DND-41 (cell line): ENCODE measurements at regions not wholly inside any gene's neighbourhood (a gene's known extent, or its start where the extent isn't known, plus 50 kb on each side); places are given as distances from the start of the nearest gene placed in this dataset.

ENCODE experiments used
- ATAC-seq: fragments of 200-7000 bp; cut with Tn5 transposase; 3 replicates; pipeline ENCODE4 v1.9.1; 2021; ENCODE audit warnings: low read depth; ENCODE audit not compliant: insufficient read depth
- DNase-seq: peaks from one replicate; pipeline ENCODE4 v3.0.0-alpha.2; 2020
- H2AFZ ChIP-seq: 2 replicates; pipeline ENCODE4 v1.6.0; 2012; ENCODE audit warnings: low read depth, low read length
- H3K27ac ChIP-seq: 2 replicates; pipeline ENCODE4 v1.5.1; 2012; ENCODE audit warnings: low read length, inconsistent platforms
- H3K27me3 ChIP-seq: fragments of 200-600 bp; sonication (generic); 2 replicates; pipeline ENCODE4 v1.6.0; 2012; ENCODE audit warnings: low read length, mild to moderate bottlenecking, inconsistent platforms; ENCODE audit not compliant: insufficient read depth, poor library complexity
- H3K36me3 ChIP-seq: 2 replicates; pipeline ENCODE4 v1.5.1; 2012; ENCODE audit warnings: low read length, inconsistent platforms; ENCODE audit not compliant: insufficient read depth
- H3K4me1 ChIP-seq: 2 replicates; pipeline ENCODE4 v1.5.1; 2012; ENCODE audit warnings: mild to moderate bottlenecking, low read length; ENCODE audit not compliant: insufficient read depth
- H3K4me2 ChIP-seq: 2 replicates; pipeline ENCODE4 v1.6.0; 2012; ENCODE audit warnings: mild to moderate bottlenecking, moderate library complexity, low read length, inconsistent platforms; ENCODE audit not compliant: insufficient read depth
- H3K4me3 ChIP-seq, 2 experiments: fragments of 200-600 bp in 1 of 2; shearing (Covaris generic) in 1 of 2; 2 replicates each; pipeline ENCODE4 v1.5.1; 2012 to 2016; ENCODE audit warnings: inconsistent platforms in 2 of 2, low read length in 2 of 2, mild to moderate bottlenecking in 2 of 2, low read depth in 1 of 2, moderate library complexity in 1 of 2
- H3K79me2 ChIP-seq: 2 replicates; pipeline ENCODE4 v1.6.0; 2012; ENCODE audit warnings: low read length, inconsistent platforms; ENCODE audit not compliant: insufficient read depth
- H3K9ac ChIP-seq: 2 replicates; pipeline ENCODE4 v1.6.0; 2012; ENCODE audit warnings: low read depth, mild to moderate bottlenecking, inconsistent platforms, low read length, moderate library complexity
- H3K9me3 ChIP-seq: 2 replicates; pipeline ENCODE4 v1.5.1; 2012; ENCODE audit warnings: low read length, moderate library complexity, mild to moderate bottlenecking, inconsistent platforms; ENCODE audit not compliant: insufficient read depth, severe bottlenecking
- H4K20me1 ChIP-seq: 2 replicates; pipeline ENCODE4 v1.6.0; 2012; ENCODE audit warnings: low read length; ENCODE audit not compliant: insufficient read depth
- CTCF ChIP-seq: IDR thresholded peaks from 2 replicates; pipeline ENCODE4 v1.5.1; 2012; ENCODE audit warnings: borderline replicate concordance, low read length, moderate library complexity, mild to moderate bottlenecking; ENCODE audit not compliant: poor library complexity, severe bottlenecking; ENCODE audit errors: extremely low read depth
- EZH2 ChIP-seq: IDR thresholded peaks from 3 replicates; pipeline ENCODE4 v1.6.1; 2012; ENCODE audit warnings: borderline replicate concordance, low read depth, mild to moderate bottlenecking, moderate library complexity, low read length, inconsistent platforms; ENCODE audit not compliant: severe bottlenecking

DNA sequence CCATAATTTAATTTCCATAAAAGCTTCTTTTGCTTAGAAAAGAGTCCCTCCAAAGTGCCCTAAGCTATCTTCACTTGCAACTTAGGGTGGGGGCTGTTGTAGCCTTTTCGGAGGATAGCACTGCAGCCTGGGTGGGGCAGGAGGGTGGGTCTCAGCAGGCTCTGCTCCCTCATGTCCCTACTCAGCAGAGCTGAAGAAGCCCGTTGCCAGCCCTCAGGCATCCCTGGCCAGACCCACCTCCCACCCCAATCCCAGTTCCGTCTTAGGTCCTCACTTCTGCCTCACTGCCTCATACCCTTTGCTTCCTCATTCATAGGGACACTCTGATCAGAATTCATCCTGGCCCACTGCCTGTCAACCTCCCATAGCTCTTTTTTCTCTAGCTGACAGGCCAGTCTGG lies 99.8 kb upstream of the ZMIZ1 start:
- H3K4me3 ChIP-seq: no peak overlapping the region
- no peaks in the 10 kb centered on the region for H3K36me3 ChIP-seq
- ATAC-seq (no peak), DNase-seq (no peak)
- no peak overlapping the region for H2AFZ ChIP-seq
- H3K79me2 ChIP-seq: no peaks in the 10 kb centered on the region
- H3K9ac ChIP-seq: no peak overlapping the region
- H3K27ac ChIP-seq: no peak overlapping the region
- no peak overlapping the region for H3K4me2 ChIP-seq
- peaks cover 10% of the 10 kb centered on the region for H3K4me1 ChIP-seq
- no peak for TF ChIP-seq EZH2
- no peak for TF ChIP-seq CTCF
- no peaks in the 10 kb centered on the region for H3K27me3 ChIP-seq
- H3K9me3 ChIP-seq: no peaks in the 10 kb centered on the region
- H4K20me1 ChIP-seq: no peaks in the 10 kb centered on the region

DNA sequence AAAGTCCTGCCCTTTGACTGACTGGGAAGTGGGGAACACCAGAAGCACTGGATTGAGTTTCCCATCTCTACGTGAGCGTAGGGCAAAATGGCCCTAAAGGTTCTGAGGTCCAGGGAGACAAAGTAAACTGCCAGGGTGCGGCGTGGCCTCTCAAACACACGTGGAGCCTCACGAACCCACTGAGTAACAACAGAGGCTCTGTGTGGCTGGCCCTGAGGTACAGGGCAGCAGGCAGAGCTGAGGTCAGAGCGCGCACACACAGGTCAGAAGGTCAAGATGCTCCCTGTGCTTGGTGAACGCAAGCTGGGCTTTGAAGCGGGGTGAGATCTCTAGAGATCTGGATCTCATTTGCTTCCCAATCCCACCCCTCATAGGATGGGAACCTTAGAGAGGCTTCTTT lies 99.0 kb upstream of the ZMIZ1 start:
- H3K9me3 ChIP-seq: no peaks in the 10 kb centered on the region
- no peaks in the 10 kb centered on the region for H3K36me3 ChIP-seq
- no peak overlapping the region for H2AFZ ChIP-seq
- H3K9ac ChIP-seq: no peak overlapping the region
- H3K27ac ChIP-seq: no peak overlapping the region
- no peaks in the 10 kb centered on the region for H3K79me2 ChIP-seq
- H3K4me1 ChIP-seq: peaks cover 17% of the 10 kb centered on the region
- no peak overlapping the region for H3K4me2 ChIP-seq
- no peak for ATAC-seq
- H4K20me1 ChIP-seq: no peaks in the 10 kb centered on the region
- no peak overlapping the region for H3K4me3 ChIP-seq
- no peak for TF ChIP-seq CTCF
- TF ChIP-seq EZH2: no peak
- no peak for DNase-seq
- H3K27me3 ChIP-seq: no peaks in the 10 kb centered on the region

GRCh38 chr10:78970261-78970660 lies 98.5 kb upstream of the ZMIZ1 start:
- Histone ChIP-seq H3K9me3 (no peaks in the 10 kb centered on the region), H3K4me2 (no peak overlapping the region), H2AFZ (no peak overlapping the region), H3K4me3 (no peak overlapping the region), H3K9ac (no peak overlapping the region), H3K79me2 (no peaks in the 10 kb centered on the region), H3K27ac (no peak overlapping the region), H3K27me3 (no peaks in the 10 kb centered on the region), H4K20me1 (no peaks in the 10 kb centered on the region), H3K36me3 (no peaks in the 10 kb centered on the region), H3K4me1 (peaks cover 21% of the 10 kb centered on the region)
- DNase-seq: no peak
- ATAC-seq: no peak
- no peak for TF ChIP-seq CTCF
- TF ChIP-seq EZH2: no peak

DNA sequence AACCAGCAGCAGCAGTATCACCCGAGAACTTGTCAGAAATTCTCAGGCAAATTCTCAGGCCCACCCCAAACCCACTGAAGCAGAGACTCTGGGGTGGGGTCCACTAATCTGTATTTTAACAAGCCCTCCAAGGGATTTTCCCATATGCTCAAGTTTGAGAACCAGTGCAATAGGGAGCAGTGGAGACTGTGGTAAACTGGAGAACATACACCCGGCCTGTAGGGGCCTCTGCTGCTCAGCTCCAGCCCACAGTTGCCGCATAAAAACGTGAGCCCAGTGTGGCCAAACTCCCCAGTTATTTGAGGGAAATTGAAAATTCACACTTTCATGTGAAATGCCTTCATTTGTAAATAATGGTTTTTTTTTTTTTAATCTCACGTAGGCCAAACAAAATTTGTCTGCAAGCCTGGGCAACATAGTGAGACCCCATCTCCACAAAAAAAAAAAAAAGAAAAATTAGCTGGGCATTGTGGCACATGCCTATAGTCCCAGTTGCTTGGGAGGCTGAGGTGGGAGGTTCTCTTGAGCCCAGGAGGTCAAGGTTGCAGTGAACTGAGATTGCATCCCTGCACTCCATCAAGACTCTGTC lies 97.6 kb upstream of the ZMIZ1 start:
- H3K4me1 ChIP-seq: peaks cover 21% of the 10 kb centered on the region
- H3K27me3 ChIP-seq: no peaks in the 10 kb centered on the region
- H2AFZ ChIP-seq: no peak overlapping the region
- DNase-seq (no peak), ATAC-seq (no peak)
- no peak overlapping the region for H3K9ac ChIP-seq
- no peaks in the 10 kb centered on the region for H3K9me3 ChIP-seq
- peak; percentile 37 for TF ChIP-seq CTCF
- TF ChIP-seq EZH2: no peak
- no peak overlapping the region for H3K4me2 ChIP-seq
- no peak overlapping the region for H3K4me3 ChIP-seq
- no peaks in the 10 kb centered on the region for H3K79me2 ChIP-seq
- no peaks in the 10 kb centered on the region for H4K20me1 ChIP-seq
- H3K36me3 ChIP-seq: no peaks in the 10 kb centered on the region
- H3K27ac ChIP-seq: no peak overlapping the region
